H1 (cell line): ENCODE measurements at regions not wholly inside any gene's neighbourhood (a gene's known extent, or its start where the extent isn't known, plus 50 kb on each side); places are given as distances from the start of the nearest gene placed in this dataset.

Experiments used
- CTCF ChIA-PET: fragments of 300-600 bp; sonication (Branson Sonifier 250); formaldehyde crosslinking; loops from one replicate; lab custom pipeline; 2021; ENCODE audit not compliant: partially characterized antibody; lab: Charles Lee
- POLR2A ChIA-PET: fragments of 300-600 bp; sonication (Branson Sonifier 250); formaldehyde crosslinking; loops from one replicate; lab custom pipeline; 2021; ENCODE audit warnings: inconsistent platforms; ENCODE audit not compliant: partially characterized antibody; lab: Charles Lee
- DNase-seq, 2 experiments: peaks; one replicate each; pipeline versions ENCODE4 v3.0.0 to v3.0.0-alpha.2; 2010 to 2022; ENCODE audit warnings: low spot score in 2 of 2, low read depth in 1 of 2, mixed read lengths in 1 of 2
- FAIRE-seq: peaks from 2 replicates; lab custom pipeline; 2011; peaks lifted over from hg19 to GRCh38; lab: Jason Lieb, UNC
- H2AFZ ChIP-seq: 2 replicates; pipeline ENCODE4 v1.8.1; 2012; ENCODE audit warnings: low read length, inconsistent platforms
- H2AK5ac ChIP-seq: 2 replicates; pipeline ENCODE4 v1.6.1; 2013; ENCODE audit warnings: low read depth, low read length
- H2BK120ac ChIP-seq: replicated peaks from 2 replicates; pipeline ENCODE3; 2013; ENCODE audit warnings: low read depth, low read length, inconsistent platforms
- H2BK12ac ChIP-seq: 2 replicates; pipeline ENCODE4 v1.6.1; 2013; ENCODE audit warnings: low read depth, low read length
- H2BK15ac ChIP-seq: 2 replicates; pipeline ENCODE4 v1.6.1; 2013; ENCODE audit warnings: low read length
- H2BK20ac ChIP-seq: 2 replicates; pipeline ENCODE4 v1.6.1; 2013; ENCODE audit warnings: low read length
- H2BK5ac ChIP-seq: 2 replicates; pipeline ENCODE4 v1.6.1; 2013; ENCODE audit warnings: low read depth, low read length
- H3K14ac ChIP-seq: 2 replicates; pipeline ENCODE4 v1.6.1; 2013; ENCODE audit warnings: inconsistent platforms; ENCODE audit not compliant: insufficient read length
- H3K18ac ChIP-seq: 2 replicates; pipeline ENCODE4 v1.6.1; 2013; ENCODE audit warnings: low read length; ENCODE audit errors: extremely low read depth
- H3K23ac ChIP-seq: 2 replicates; pipeline ENCODE4 v1.6.1; 2013; ENCODE audit warnings: inconsistent platforms; ENCODE audit not compliant: insufficient read length
- H3K23me2 ChIP-seq: 2 replicates; pipeline ENCODE4 v1.6.1; 2013; ENCODE audit warnings: low read depth, low read length
- H3K27ac ChIP-seq: 2 replicates; pipeline ENCODE4 v1.6.1; 2011; ENCODE audit warnings: low read depth, low read length, inconsistent platforms
- H3K27me3 ChIP-seq, 4 experiments: replicated peaks in 1 of 4; 1 replicate in 1 of 4; 2 replicates in 3 of 4; pipeline versions ENCODE4 v1.6.1 to v1.8.1; 2011 to 2013; ENCODE audit warnings: low read length in 3 of 4, mild to moderate bottlenecking in 3 of 4, inconsistent platforms in 2 of 4, mixed read lengths in 2 of 4, moderate library complexity in 1 of 4; ENCODE audit not compliant: control insufficient read depth in 3 of 4, insufficient read depth in 3 of 4; ENCODE audit errors: extremely low read depth in 1 of 4
- H3K36me3 ChIP-seq, 4 experiments: 2 replicates each; pipeline versions ENCODE4 v1.6.1 to v1.8.1; 2011 to 2013; ENCODE audit warnings: mild to moderate bottlenecking in 4 of 4, low read length in 3 of 4, moderate library complexity in 2 of 4, control low read depth in 1 of 4, inconsistent platforms in 1 of 4; ENCODE audit not compliant: insufficient read depth in 4 of 4, control insufficient read depth in 2 of 4
- H3K4ac ChIP-seq: replicated peaks from 2 replicates; pipeline ENCODE3; 2013; ENCODE audit warnings: low read length, low read depth, mixed read lengths, inconsistent platforms; ENCODE audit not compliant: insufficient read length
- H3K4me1 ChIP-seq, 4 experiments: replicated peaks in 1 of 4; 1 replicate in 1 of 4; 2 replicates in 3 of 4; pipeline versions ENCODE4 v1.6.1 to v1.8.1; 2011 to 2013; ENCODE audit warnings: low read length in 3 of 4, inconsistent platforms in 2 of 4, mixed read lengths in 1 of 4; ENCODE audit not compliant: insufficient read depth in 4 of 4, control insufficient read depth in 3 of 4
- H3K4me2 ChIP-seq, 2 experiments: 2 replicates each; pipeline versions ENCODE4 v1.6.1 to v1.8.1; 2011 to 2013; ENCODE audit warnings: low read depth in 2 of 2, low read length in 2 of 2, control low read depth in 1 of 2, inconsistent platforms in 1 of 2, mild to moderate bottlenecking in 1 of 2; ENCODE audit not compliant: insufficient read depth in 1 of 2
- H3K4me3 ChIP-seq, 4 experiments: fragments of 200-600, 300-600 bp in 1 of 4; sonication (generic), shearing (Covaris generic), sonication (Bioruptor Twin) in 1 of 4; 2 replicates each; pipeline versions ENCODE4 v1.5.1 to v1.8.1; 2011 to 2016; ENCODE audit warnings: low read length in 4 of 4, low read depth in 3 of 4, control low read depth in 2 of 4, inconsistent platforms in 2 of 4, mild to moderate bottlenecking in 2 of 4, mixed read lengths in 1 of 4, moderate library complexity in 1 of 4; ENCODE audit not compliant: insufficient read depth in 2 of 4; ENCODE audit errors: extremely low read depth in 1 of 4
- H3K56ac ChIP-seq: replicated peaks from 2 replicates; pipeline ENCODE3; 2013; ENCODE audit warnings: low read depth, mild to moderate bottlenecking, mixed read lengths, low read length, inconsistent platforms; ENCODE audit not compliant: insufficient read length
- H3K79me1 ChIP-seq: 2 replicates; pipeline ENCODE4 v1.6.1; 2013; ENCODE audit warnings: low read depth, low read length, control low read depth
- H3K79me2 ChIP-seq, 2 experiments: 2 replicates each; pipeline versions ENCODE4 v1.6.1 to v1.8.1; 2012 to 2013; ENCODE audit warnings: low read length in 2 of 2, mild to moderate bottlenecking in 2 of 2, inconsistent platforms in 1 of 2; ENCODE audit not compliant: insufficient read depth in 2 of 2, control insufficient read depth in 1 of 2
- H3K9ac ChIP-seq, 4 experiments: replicated peaks in 1 of 4; 1 replicate in 1 of 4; 2 replicates in 3 of 4; pipeline versions ENCODE4 v1.6.1 to v1.8.1; 2011 to 2013; ENCODE audit warnings: low read depth in 3 of 4, low read length in 3 of 4, control low read depth in 2 of 4, mild to moderate bottlenecking in 2 of 4, moderate library complexity in 2 of 4, inconsistent platforms in 1 of 4; ENCODE audit errors: extremely low read depth in 1 of 4
- H3K9me3 ChIP-seq, 2 experiments: 2 replicates each; pipeline versions ENCODE4 v1.6.1 to v1.8.1; 2012 to 2013; ENCODE audit warnings: mild to moderate bottlenecking in 2 of 2, moderate library complexity in 2 of 2, control low read depth in 1 of 2, inconsistent platforms in 1 of 2, low read depth in 1 of 2, low read length in 1 of 2, mixed read lengths in 1 of 2; ENCODE audit not compliant: insufficient read depth in 2 of 2
- H4K20me1 ChIP-seq, 2 experiments: replicated peaks in 1 of 2; 2 replicates each; pipeline versions ENCODE3 to v1.8.1; 2011 to 2013; ENCODE audit warnings: inconsistent platforms in 2 of 2, low read length in 2 of 2, mild to moderate bottlenecking in 1 of 2; ENCODE audit not compliant: insufficient read depth in 2 of 2, control insufficient read depth in 1 of 2
- H4K5ac ChIP-seq: 2 replicates; pipeline ENCODE4 v1.6.1; 2013; ENCODE audit warnings: low read length, low read depth, mixed read lengths, inconsistent platforms; ENCODE audit not compliant: insufficient read length
- H4K8ac ChIP-seq: 2 replicates; pipeline ENCODE4 v1.8.0; 2013; ENCODE audit warnings: mild to moderate bottlenecking, moderate library complexity, low read length, inconsistent platforms; ENCODE audit not compliant: insufficient read depth; ENCODE audit errors: extremely low read depth
- H4K91ac ChIP-seq: replicated peaks from 2 replicates; pipeline ENCODE3; 2013; ENCODE audit warnings: low read length, mixed read lengths, inconsistent platforms; ENCODE audit not compliant: insufficient read length
- EZH2 ChIP-seq: fragments of 200-600 bp; sonication (generic); IDR thresholded peaks from 2 replicates; pipeline ENCODE4 v1.7.1; 2012; ENCODE audit warnings: low read depth, mild to moderate bottlenecking, moderate library complexity, low read length, inconsistent platforms; ENCODE audit not compliant: severe bottlenecking
- JUN ChIP-seq: IDR thresholded peaks from 2 replicates; pipeline ENCODE4 v1.6.1; 2011; ENCODE audit warnings: low read depth, mild to moderate bottlenecking, improper control_type of control experiment, low read length
- PHF8 ChIP-seq: fragments of 200-600 bp; sonication (generic); conservative IDR thresholded peaks from 2 replicates; pipeline ENCODE4 v1.7.1; 2012; ENCODE audit warnings: low read depth, mild to moderate bottlenecking, inconsistent platforms, low read length, moderate library complexity
- SP4 ChIP-seq: IDR thresholded peaks from 2 replicates; pipeline ENCODE4 v1.6.1; 2012; ENCODE audit warnings: low read length, inconsistent platforms
- WGBS, 2 experiments: shearing (Covaris generic) in 1 of 2; methylation state at CpG; one replicate each; pipeline versions ENCODE4 v1.1.6 to v1.1.7; 2013 to 2015; ENCODE audit warnings: low lambda C conversion rate in 2 of 2, mixed read lengths in 2 of 2, inconsistent platforms in 1 of 2, low coverage in 1 of 2, missing lambda C conversion rate in 1 of 2; ENCODE audit not compliant: insufficient replicate concordance in 2 of 2, insufficient coverage in 1 of 2, insufficient read length in 1 of 2; ENCODE audit errors: extremely low coverage in 1 of 2, missing lambda C conversion rate in 1 of 2; 5-methylcytosine and 5-hydroxymethylcytosine counted together
- TF ChIP-seq, protein P1 (sequence below), 3 experiments: IDR thresholded peaks; 1 replicate in 2 of 3; 2 replicates in 1 of 3; pipeline versions ENCODE4 v1.5.1 to v1.6.1; 2011; ENCODE audit warnings: low read length in 3 of 3, mild to moderate bottlenecking in 3 of 3, inconsistent platforms in 2 of 3, low read depth in 1 of 3, moderate library complexity in 1 of 3; ENCODE audit not compliant: insufficient read depth in 1 of 3; ENCODE audit errors: control extremely low read depth in 1 of 3
- TF ChIP-seq, protein P2 (sequence below): IDR thresholded peaks from 2 replicates; pipeline ENCODE4 v1.6.1; 2011; ENCODE audit warnings: low read depth, mild to moderate bottlenecking, low read length; ENCODE audit not compliant: insufficient read depth

DNA sequence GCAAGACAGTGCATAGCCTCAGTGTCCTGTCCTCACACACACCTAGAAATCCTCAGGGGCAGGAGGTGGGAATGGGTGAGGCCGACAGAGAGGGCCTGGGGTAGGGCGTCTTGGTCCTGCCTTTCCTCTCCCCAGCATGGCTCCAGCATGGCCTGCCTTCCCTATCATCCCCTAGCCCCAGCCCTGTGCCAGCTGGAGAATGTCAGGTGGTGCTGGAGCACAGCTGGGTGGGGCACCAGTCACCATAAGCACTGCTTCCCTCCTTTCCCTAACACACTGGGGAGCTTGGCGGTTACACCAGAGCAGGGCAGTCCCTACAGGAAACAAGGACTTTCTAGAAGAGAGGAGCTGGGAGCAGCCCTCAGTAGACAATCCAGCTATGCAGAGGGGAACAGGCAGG is 236.8 kb downstream of the KLF13 start:
- Histone ChIP-seq H2BK120ac (no peak overlapping the region), H3K18ac (no peak overlapping the region), H2AK5ac (0 out of 2 replicates have a peak overlapping the region, but pooled peaks have one; percentile 58), H3K79me2 (no peaks in the 10 kb centered on the region; a peak in 1 of 4 replicates), H3K14ac (no peak overlapping the region), H2AFZ (no peak overlapping the region), H2BK15ac (no peak overlapping the region), H3K27me3 (no peaks in the 10 kb centered on the region), H4K8ac (no peak overlapping the region), H3K36me3 (no peaks in the 10 kb centered on the region), H3K4me1 (no peaks in the 10 kb centered on the region), H4K91ac (no peak overlapping the region), H3K23ac (no peak overlapping the region), H2BK20ac (no peak overlapping the region), H3K4me2 (no peak overlapping the region), H3K79me1 (no peaks in the 10 kb centered on the region), H3K9ac (no peak overlapping the region; a peak in 1 of 7 replicates), H3K56ac (no peak overlapping the region), H3K9me3 (peaks cover 3 to 5% of the 10 kb centered on the region in 2 experiments; a peak in 1 of 4 replicates), H3K23me2 (no peaks in the 10 kb centered on the region; the same call in 1 of the 2 replicates), H3K4ac (no peak overlapping the region), H4K5ac (no peak overlapping the region), H2BK5ac (no peak overlapping the region; the same call in 1 of the 2 replicates), H2BK12ac (no peak overlapping the region), H3K27ac (no peak overlapping the region), H3K4me3 (no peak overlapping the region), H4K20me1 (peaks cover 0 to 4% of the 10 kb centered on the region in 2 experiments)
- ChIA-PET CTCF (no interaction called here), POLR2A (no interaction called here)
- TF ChIP-seq, protein P1, sequence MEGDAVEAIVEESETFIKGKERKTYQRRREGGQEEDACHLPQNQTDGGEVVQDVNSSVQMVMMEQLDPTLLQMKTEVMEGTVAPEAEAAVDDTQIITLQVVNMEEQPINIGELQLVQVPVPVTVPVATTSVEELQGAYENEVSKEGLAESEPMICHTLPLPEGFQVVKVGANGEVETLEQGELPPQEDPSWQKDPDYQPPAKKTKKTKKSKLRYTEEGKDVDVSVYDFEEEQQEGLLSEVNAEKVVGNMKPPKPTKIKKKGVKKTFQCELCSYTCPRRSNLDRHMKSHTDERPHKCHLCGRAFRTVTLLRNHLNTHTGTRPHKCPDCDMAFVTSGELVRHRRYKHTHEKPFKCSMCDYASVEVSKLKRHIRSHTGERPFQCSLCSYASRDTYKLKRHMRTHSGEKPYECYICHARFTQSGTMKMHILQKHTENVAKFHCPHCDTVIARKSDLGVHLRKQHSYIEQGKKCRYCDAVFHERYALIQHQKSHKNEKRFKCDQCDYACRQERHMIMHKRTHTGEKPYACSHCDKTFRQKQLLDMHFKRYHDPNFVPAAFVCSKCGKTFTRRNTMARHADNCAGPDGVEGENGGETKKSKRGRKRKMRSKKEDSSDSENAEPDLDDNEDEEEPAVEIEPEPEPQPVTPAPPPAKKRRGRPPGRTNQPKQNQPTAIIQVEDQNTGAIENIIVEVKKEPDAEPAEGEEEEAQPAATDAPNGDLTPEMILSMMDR (IDR thresholded peaks at IDR 0.05; ENCODE audit: control extremely low read depth in 1 of 3, insufficient read depth in 1 of 3, low read depth in 1 of 3, low read length in 3 of 3), result no peak
- TF ChIP-seq, protein P2, sequence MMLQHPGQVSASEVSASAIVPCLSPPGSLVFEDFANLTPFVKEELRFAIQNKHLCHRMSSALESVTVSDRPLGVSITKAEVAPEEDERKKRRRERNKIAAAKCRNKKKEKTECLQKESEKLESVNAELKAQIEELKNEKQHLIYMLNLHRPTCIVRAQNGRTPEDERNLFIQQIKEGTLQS, result no peak
- TF ChIP-seq PHF8 (no peak), JUN (no peak), EZH2 (no peak), SP4 (no peak)
- whole genome bisulfite sequencing, 2 experiments, result 88% methylated on average over 3 of the region's 3 CpGs; no CpG with 5 or more reads in 1 of the 2 experiments
- FAIRE-seq, result no peak
- DNase-seq, result no peak
